HG02623 (cell line): ENCODE measurements at regions not wholly inside any gene's neighbourhood (a gene's known extent, or its start where the extent isn't known, plus 50 kb on each side); places are given as distances from the start of the nearest gene placed in this dataset.

Experiments used
- ATAC-seq: cut with Tn5 transposase; IDR thresholded peaks from one replicate; pipeline ENCODE4 v1.9.1; 2021; ENCODE audit warnings: moderate library complexity; ENCODE audit not compliant: unreplicated experiment

- ATAC-seq, result no peak
Observed at GRCh38 chr14:65872536-65872935, 460.0 kb downstream of the FUT8 start.

GRCh38 chr14:65877166-65877565, 464.6 kb downstream of the FUT8 start:
- ATAC-seq, result no peak

GRCh38 chr14:65877624-65878023, 465.1 kb downstream of the FUT8 start:
- no peak for ATAC-seq

- ATAC-seq, result no peak
Observed at GRCh38 chr14:65878586-65878985, 466.1 kb downstream of the FUT8 start.

- no peak for ATAC-seq
Observed at GRCh38 chr14:65879248-65880009, 466.9 kb downstream of the FUT8 start.

GRCh38 chr14:65880507-65880906, 468.0 kb downstream of the FUT8 start:
- ATAC-seq, result no peak

- ATAC-seq, result no peak
Observed at GRCh38 chr14:65881642-65882041, 469.1 kb downstream of the FUT8 start.

GRCh38 chr14:65888677-65889076, 476.1 kb downstream of the FUT8 start:
- ATAC-seq, result no peak

GRCh38 chr14:65892315-65892714, 479.8 kb downstream of the FUT8 start:
- no peak for ATAC-seq

- no peak for ATAC-seq
Observed at GRCh38 chr14:65900164-65900563, 487.6 kb downstream of the FUT8 start.

- no peak for ATAC-seq
Observed at GRCh38 chr14:65901595-65901994, 489.1 kb downstream of the FUT8 start.

- no peak for ATAC-seq
Observed at GRCh38 chr14:65904988-65905387, 492.5 kb downstream of the FUT8 start.

- no peak for ATAC-seq
Observed at GRCh38 chr14:65906344-65906743, 493.8 kb downstream of the FUT8 start.

- ATAC-seq, result no peak
Observed at GRCh38 chr14:65906948-65907347, 494.4 kb downstream of the FUT8 start.

- no peak for ATAC-seq
Observed at GRCh38 chr14:65910108-65910786, 497.7 kb downstream of the FUT8 start.

GRCh38 chr14:65915125-65915524, 502.6 kb downstream of the FUT8 start:
- ATAC-seq, result no peak

GRCh38 chr14:65916055-65916454, 503.5 kb downstream of the FUT8 start:
- ATAC-seq, result no peak

GRCh38 chr14:65920996-65921395, 508.5 kb downstream of the FUT8 start:
- ATAC-seq, result no peak

- no peak for ATAC-seq
Observed at GRCh38 chr14:65922142-65922541, 509.6 kb downstream of the FUT8 start.

GRCh38 chr14:65926504-65926903, 514.0 kb downstream of the FUT8 start:
- no peak for ATAC-seq

GRCh38 chr14:65926935-65927700, 514.6 kb downstream of the FUT8 start:
- no peak for ATAC-seq

GRCh38 chr14:65927931-65928356, 515.4 kb downstream of the FUT8 start:
- no peak for ATAC-seq
